Right atrium auricular region (tissue), 2 donors: ENCODE measurements at regions not wholly inside any gene's neighbourhood (a gene's known extent, or its start where the extent isn't known, plus 50 kb on each side); places are given as distances from the start of the nearest gene placed in this dataset.

Experiments used
- DNase-seq: peaks from one replicate; pipeline ENCODE4 v3.0.0-alpha.2; 2019; ENCODE audit warnings: low spot score
- H3K27ac ChIP-seq, 2 donors: fragments of 200-600 bp; sonication (generic); 1 replicate in 1 of 2; 2 replicates in 1 of 2; pipeline ENCODE4 v1.5.1; 2016 to 2019
- H3K27me3 ChIP-seq, 2 donors: fragments of 200-600 bp; sonication (generic); one replicate each; pipeline versions ENCODE4 v1.5.1 to v1.6.0; 2017 to 2019
- H3K36me3 ChIP-seq: fragments of 200-600 bp; sonication (generic); one replicate; pipeline ENCODE4 v1.5.1; 2016
- H3K4me1 ChIP-seq, 2 donors: fragments of 200-600 bp; sonication (generic); one replicate each; pipeline versions ENCODE4 v1.5.1 to v1.6.0; 2017 to 2019
- H3K4me3 ChIP-seq, 2 donors: fragments of 200-600 bp; sonication (generic); 1 replicate in 1 of 2; 2 replicates in 1 of 2; pipeline ENCODE4 v1.5.1; 2017 to 2019; ENCODE audit warnings: mild to moderate bottlenecking in 1 of 2, moderate library complexity in 1 of 2
- H3K9me3 ChIP-seq, 2 donors: fragments of 200-600 bp; sonication (generic); one replicate each; pipeline ENCODE4 v1.5.1; 2019
- CTCF ChIP-seq, 2 donors: fragments of 200-600 bp; sonication (generic); IDR thresholded peaks; one replicate each; pipeline ENCODE4 v1.5.1; 2019; ENCODE audit warnings: antibody characterized with exemption in 2 of 2

- DNase-seq = no peak
- Histone ChIP-seq H3K27me3 (no peaks in the 10 kb centered on the region), H3K4me3 (no peak overlapping the region), H3K27ac (no peak overlapping the region), H3K36me3 (no peaks in the 10 kb centered on the region), H3K4me1 (no peaks in the 10 kb centered on the region), H3K9me3 (no peaks in the 10 kb centered on the region)
- TF ChIP-seq CTCF (IDR thresholded peaks at IDR 0.05) = no peak
Observed at GRCh38 chr5:93141969-93142368, 439.1 kb downstream of the NR2F1-AS1 start.

GRCh38 chr5:93130624-93131490 is 450.2 kb downstream of the NR2F1-AS1 start:
- H3K36me3 ChIP-seq = no peaks in the 10 kb centered on the region
- H3K27me3 ChIP-seq = no peaks in the 10 kb centered on the region
- peak overlapping the region in 1 of 2 donors; percentile 15 for H3K27ac ChIP-seq
- H3K4me3 ChIP-seq = no peak overlapping the region
- no peaks in the 10 kb centered on the region for H3K9me3 ChIP-seq
- TF ChIP-seq CTCF (IDR thresholded peaks at IDR 0.05) = no peak
- H3K4me1 ChIP-seq = peaks cover 0 to 12% of the 10 kb centered on the region in 2 donors
- DNase-seq = no peak

- no peak for DNase-seq
- no peaks in the 10 kb centered on the region for H3K9me3 ChIP-seq
- no peaks in the 10 kb centered on the region for H3K27me3 ChIP-seq
- no peak for TF ChIP-seq CTCF (IDR thresholded peaks at IDR 0.05)
- H3K4me1 ChIP-seq = peaks cover 0 to 12% of the 10 kb centered on the region in 2 donors
- H3K4me3 ChIP-seq = no peak overlapping the region
- H3K36me3 ChIP-seq = no peaks in the 10 kb centered on the region
- H3K27ac ChIP-seq = no peak overlapping the region
Observed at GRCh38 chr5:93126634-93127033, 454.4 kb downstream of the NR2F1-AS1 start.

- Histone ChIP-seq H3K4me3 (no peak overlapping the region), H3K36me3 (no peaks in the 10 kb centered on the region), H3K4me1 (no peaks in the 10 kb centered on the region), H3K9me3 (no peaks in the 10 kb centered on the region), H3K27me3 (no peaks in the 10 kb centered on the region), H3K27ac (no peak overlapping the region)
- TF ChIP-seq CTCF (IDR thresholded peaks at IDR 0.05) = no peak
- DNase-seq = no peak
Observed at GRCh38 chr5:93123127-93123526, 457.9 kb downstream of the NR2F1-AS1 start.

- H3K36me3 ChIP-seq = no peaks in the 10 kb centered on the region
- no peak for DNase-seq
- no peak for TF ChIP-seq CTCF (IDR thresholded peaks at IDR 0.05)
- H3K27ac ChIP-seq = no peak overlapping the region
- H3K27me3 ChIP-seq = no peaks in the 10 kb centered on the region
- no peak overlapping the region for H3K4me3 ChIP-seq
- H3K4me1 ChIP-seq = no peaks in the 10 kb centered on the region
- H3K9me3 ChIP-seq = no peaks in the 10 kb centered on the region
Observed at GRCh38 chr5:93122446-93122845, 458.6 kb downstream of the NR2F1-AS1 start.

GRCh38 chr5:93120771-93121170 is 460.2 kb downstream of the NR2F1-AS1 start:
- no peak for TF ChIP-seq CTCF (IDR thresholded peaks at IDR 0.05)
- H3K36me3 ChIP-seq = no peaks in the 10 kb centered on the region
- DNase-seq = no peak

More at GRCh38 chr5:93120771-93121170, 460.2 kb downstream of the NR2F1-AS1 start:
- no peak overlapping the region for H3K4me3 ChIP-seq
- H3K4me1 ChIP-seq = no peaks in the 10 kb centered on the region
- no peaks in the 10 kb centered on the region for H3K27me3 ChIP-seq
- H3K9me3 ChIP-seq = no peaks in the 10 kb centered on the region
- H3K27ac ChIP-seq = no peak overlapping the region
